Dermis blood vessel endothelial cell (primary cell): ENCODE measurements at regions not wholly inside any gene's neighbourhood (a gene's known extent, or its start where the extent isn't known, plus 50 kb on each side); places are given as distances from the start of the nearest gene placed in this dataset.
A peak's percentile ranks its signal among the peaks of the same experiment; 100 is the strongest.
"Not testable (repeated sequence)": the region's sequence is repeated elsewhere in the genome, so short reads cannot be mapped to it uniquely, and the experiment has no call there.

Experiments used
- DNase-seq: peaks from one replicate; pipeline ENCODE4 v3.0.0; 2010

DNA sequence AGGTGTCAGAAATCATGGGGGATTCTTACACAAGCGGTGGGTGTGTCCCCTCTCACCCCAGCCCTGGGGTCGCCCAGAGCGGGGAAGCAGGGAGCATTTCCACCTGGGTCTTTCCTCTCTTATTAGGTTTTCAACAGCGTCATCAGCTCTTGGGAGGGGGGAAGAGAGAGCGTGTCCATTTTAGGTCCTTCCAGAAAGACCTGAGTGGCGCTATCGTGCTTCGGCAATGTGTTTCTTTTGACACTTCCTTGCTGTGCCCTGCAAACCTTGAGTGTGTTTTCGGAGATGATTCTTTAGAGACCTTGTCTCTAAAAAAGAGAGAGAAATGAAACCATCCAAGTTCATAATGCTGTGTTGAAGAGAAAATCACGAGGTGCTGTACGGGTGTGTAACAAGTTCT is 86.9 kb upstream of the PITRM1 start:
- DNase-seq, result no peak

DNA sequence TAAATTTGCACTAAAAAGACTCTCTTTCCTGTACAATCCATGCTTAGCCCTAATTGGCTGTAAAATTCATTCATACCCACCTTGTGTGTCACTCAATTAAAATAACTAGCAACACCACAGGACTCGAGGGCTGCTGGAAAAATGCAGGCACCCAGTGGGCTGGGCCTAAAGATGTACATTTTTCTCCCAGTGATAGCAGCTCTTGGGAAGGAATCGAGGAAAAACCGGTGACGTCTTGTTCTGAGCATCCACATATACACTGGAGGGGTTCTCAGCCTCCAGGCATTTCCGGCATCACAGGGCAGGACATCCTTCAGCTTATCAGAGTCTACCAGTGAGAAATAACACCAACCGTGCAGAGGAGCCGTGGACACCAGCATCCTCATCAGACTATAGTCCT is 85.8 kb upstream of the PITRM1 start:
- peak; percentile 53 for DNase-seq

DNA sequence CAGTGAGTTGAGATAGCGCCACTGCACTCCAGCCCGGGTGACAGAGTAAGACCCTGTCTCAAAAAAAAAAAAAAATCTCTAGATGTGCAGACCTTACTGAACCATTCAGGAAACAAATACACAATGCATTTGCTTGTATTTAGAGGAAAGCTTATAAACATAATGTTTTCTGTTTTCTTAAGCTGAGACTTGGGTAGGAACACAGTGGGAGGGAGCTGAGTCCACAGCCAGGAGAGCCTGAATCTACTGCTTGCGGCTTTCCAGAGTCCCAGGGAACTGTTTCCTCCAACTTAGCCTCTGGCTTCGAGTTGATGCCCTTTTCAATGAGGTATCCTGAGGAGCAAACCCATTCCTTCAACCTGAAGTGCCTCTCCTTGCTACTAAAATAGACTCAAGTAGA is 83.0 kb upstream of the PITRM1 start:
- no peak for DNase-seq

DNA sequence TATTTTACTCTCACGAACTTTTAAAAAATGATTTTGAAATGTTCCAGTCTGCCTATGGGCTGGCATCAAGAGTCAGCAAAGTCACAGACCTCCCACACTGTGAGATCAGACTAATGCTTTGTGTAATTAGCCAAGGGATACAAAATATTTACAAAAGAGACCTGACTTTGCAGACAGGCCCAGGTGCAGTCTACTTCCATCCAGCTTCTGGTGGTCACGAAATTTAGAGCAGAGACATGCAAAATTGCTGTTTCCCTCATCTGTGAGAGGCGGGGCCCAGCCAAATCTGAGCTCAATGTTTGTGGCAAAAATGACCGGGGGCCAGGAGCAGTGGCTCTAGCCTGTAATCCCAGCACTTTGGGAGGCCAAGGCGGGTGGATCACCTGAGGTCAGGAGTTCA is 82.5 kb upstream of the PITRM1 start:
- no peak for DNase-seq

DNA sequence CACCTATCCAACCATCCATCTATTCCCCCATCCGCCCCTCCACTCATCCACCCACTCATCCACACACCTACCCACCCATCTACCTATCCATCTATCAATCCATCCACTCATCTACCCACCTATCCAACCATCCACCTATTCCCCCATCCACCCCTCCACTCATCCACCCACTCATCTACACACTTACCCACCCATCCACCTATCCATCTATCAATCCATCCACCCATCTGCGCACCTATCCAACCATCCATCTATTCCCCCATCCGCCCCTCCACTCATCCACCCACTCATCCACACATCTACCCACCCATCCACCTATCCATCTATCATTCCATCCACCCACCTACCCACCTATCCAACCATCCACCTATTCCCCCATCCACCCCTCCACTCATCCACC is 81.4 kb upstream of the PITRM1 start:
- DNase-seq, result not testable (repeated sequence)

DNA sequence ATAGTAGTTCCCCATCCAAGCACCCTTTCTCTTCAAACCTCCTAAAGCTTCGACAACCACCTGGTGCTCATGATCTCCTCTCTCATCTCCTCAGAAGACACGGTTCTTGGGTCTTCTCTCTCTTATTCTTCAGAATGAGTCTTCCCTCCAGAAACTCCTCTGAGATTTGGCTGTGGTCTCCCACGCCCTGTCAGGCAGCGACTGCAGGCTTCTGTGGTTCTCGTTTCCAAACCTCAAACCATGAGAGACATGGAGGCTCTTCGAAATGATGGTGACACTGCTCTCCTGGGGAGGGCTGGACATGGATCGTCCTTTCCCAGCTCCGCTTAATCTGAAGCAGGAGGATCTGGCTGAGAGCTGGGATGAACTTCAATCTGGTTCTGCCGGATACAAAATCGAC is 78.6 kb upstream of the PITRM1 start:
- no peak for DNase-seq

DNA sequence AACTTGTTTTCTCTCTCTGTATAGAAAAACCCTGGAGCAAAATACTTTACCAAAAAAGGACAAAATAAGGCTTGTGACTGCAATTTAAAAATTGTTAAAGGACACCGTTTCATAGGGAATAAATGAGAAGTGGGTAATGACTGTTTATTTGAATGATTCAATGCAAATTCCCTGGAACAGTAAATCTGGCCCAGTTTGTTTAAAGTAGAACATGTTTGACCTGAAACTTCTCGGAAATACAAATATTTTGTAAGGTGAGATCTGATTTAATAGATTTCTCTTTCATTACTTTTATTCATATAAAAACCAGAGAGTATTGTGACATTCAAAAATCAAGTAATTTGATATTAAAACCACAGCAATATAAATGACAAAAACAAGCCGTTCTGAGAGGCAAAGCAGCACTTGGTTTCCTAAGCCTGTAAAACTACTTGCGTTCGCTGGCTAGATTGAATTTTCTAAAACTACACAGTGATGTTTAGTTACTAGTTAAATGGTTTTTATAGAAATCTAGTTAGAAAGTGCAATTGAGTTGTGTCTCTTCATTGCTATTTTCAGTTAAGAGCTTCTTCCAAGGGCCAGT is 76.8 kb upstream of the PITRM1 start:
- no peak for DNase-seq

DNA sequence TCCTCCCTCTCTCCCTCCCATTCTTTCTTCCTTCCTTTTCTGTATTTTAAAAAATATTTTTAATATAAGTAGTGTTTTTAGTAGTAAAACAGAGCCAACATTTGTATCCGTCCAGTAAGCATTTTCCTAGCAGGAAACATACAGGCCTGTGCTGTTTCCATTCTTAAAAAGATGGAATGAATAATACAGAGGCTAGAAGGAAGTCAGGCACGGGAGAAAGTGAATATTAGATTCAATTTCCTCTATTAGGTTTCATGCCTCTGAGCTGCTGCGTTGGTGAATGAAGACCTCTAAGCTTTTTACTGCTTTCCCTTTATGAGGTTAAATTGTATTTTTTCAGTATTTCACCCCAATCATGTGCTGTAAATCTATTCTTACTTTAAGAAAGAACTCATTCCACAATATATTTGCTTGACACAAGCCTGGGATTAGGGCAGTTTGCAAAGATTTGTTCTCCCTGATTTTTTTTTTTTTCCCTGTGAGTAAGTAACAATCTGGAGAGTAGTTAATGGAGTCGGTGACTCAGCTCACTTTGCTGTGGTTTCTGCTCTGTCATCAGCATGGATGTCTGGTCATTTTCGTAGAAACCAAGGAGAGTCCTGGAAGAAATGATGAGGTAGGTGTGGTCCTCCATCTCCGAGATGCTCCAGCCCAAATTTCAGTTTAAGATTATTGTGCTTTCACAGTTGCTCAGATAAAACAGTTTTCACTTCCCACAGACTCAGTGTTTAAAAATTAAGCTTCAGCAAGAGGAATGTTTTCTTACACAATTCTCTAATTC is 76.1 kb upstream of the PITRM1 start:
- peak; percentile 83 for DNase-seq

DNA sequence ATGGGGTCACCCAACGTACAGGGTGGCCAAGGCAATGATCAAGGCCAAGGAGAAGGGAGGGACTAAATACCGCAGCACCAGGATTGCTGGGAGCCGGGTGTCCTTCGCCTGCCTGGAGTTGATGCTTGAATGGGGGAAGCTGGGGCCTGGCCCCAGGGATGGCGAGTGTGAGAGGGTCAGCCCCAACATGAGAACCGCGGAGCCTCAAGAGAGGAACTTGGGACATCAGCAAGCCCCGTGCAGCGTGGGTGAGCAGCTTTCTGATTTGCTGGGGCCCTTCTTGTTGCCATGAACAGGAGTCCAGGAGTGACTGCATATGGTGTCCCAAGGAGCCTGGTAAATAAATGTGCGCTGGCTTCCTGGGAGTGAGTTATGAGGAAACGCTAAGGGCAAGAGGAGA is 72.8 kb upstream of the PITRM1 start:
- no peak for DNase-seq

DNA sequence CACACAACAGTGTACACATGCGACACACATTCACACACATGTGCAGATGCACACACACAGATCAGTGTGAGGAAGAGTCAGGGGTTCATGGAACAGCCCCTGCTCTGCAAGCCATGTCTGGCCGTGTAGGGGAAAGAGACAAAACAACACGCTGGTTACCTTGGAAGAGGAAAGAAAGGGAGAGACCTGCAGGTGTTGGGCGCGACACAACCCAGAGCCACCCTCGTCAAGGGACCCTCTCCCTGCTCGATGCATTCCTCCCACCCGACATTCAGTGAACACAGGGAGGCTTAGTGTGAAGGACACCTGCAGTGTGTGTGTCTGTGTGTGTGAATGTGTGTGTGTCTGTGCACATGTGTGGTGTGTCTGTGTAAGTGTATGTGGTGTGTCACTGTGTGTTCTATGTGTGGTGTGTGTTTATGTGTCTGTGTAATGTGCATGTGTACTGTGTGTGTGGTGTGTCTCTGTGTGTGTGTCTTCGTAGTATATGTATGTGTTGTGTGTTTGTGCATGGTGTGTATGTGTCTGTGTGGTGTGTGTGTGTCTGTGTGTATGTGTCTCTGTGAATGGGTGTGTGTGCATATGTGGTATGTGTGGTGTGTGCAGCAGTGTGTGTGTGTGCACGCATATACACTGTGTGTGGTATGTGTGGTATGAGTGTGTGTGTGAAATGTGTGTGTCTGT is 69.5 kb upstream of the PITRM1 start:
- no peak for DNase-seq

DNA sequence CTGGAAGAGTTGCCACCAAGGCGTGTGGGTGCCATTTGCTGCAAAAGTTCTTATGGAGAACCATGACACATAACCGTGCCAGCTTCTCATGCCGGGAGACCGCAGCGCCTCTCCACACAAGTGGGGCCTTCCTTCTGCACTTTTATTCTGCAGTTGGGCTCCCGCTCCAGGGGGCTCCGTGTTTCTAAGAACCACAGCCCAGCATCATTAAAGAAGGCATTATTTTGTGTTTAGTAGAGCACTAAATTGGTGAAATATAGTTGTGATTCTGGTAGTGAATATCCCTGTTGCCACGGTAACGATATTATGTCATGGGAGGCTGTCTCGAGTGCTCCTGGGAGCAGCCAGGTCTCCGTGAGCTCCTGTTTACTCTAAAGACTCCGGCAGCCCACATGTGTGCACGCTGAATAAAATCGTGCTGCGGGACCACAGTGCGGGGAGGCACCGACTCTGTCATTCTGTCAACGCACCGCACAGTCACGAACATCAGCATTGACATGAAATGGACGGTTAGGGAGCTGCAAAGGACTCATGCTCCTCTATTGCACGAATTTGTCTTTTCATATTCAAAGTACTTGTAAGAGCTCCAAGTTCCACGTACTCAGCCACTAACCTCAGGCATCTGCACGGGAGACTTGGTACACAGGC is 68.8 kb upstream of the PITRM1 start:
- no peak for DNase-seq

DNA sequence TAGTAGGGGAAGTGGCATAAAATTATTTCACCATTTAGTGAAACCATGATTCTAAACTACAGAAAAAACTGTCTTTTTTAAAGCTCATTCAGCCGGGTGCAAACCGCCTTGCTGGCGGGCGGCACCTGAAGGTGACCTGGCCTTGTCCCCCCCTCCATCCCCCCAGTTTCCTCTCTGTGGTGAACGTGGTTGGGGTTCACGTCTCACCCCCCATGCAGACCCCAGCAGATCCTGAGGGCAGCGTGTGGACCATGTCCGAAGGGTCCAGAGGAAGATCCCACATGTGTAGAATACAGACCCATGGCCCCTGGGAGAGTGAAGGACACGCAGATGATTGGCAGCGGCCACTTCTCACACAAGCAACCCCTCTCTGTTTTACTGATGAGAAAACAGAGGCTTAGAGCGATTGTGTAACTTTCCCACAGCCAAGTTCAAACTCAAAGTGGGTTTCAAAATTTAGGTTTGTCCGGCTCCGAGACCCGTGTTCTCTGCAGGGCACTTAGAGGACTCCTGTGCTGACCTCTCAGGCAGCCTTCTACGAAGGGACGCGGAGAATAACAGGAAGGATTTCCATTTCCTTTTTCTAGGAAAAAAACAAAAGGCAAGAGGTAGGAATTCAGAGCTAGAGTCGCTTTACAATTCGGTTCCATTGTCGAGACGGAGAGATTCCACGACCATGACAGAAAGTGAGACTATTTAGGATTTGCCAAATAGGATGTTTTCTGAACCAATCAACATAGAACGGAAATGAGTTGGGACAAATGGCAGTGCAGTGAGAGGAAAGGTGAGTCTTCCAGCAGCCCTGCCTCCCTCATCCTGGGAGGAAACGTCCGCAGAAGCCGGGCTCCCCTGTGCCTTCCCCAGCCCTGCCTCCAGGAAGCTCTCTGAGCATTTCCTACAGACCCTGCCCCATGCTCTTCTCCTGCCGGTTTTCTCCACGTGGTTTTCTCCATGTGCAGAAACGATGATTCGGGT is 67.6 kb upstream of the PITRM1 start:
- peak; percentile 83 for DNase-seq

DNA sequence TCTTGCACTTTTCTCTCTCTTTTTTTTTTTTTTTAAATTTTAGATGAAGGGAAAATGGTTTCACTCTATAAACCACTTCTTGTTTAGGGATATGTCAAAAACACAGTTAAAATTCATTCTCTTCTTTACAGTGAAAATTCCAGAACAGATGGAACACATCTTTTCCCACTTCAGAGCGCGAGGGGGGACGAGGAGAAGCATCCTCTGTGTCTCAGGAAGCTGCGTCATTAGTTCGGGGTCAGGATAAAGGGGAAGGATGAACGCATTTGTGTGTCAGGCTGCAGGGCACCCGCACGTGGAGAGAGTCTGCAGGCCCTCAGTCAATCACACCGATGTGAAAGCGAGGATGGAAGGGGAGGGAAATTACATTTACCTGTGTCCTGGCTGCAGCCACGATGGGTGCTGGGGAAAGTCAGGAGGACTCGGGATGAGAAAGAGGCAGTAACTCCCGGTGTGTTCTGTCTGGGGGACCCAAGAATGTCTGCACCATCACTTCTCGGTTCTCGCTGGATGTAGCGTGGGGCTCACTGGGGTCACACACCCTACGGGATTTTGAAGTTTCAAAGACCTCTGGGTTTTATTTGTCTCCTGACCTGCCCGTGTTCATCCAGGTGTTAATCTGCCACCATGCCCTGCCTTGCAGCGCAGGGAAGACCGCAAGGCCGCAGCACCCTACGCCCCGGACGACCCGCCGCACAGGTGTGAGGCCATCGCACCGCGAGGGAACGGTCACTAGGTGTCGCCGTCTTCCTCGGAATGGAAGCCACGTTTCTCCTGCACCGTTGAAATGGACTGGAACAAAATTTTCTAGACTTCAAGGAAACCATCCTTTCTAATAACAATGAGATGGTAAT is 66.7 kb upstream of the PITRM1 start:
- peak; percentile 93 for DNase-seq

DNA sequence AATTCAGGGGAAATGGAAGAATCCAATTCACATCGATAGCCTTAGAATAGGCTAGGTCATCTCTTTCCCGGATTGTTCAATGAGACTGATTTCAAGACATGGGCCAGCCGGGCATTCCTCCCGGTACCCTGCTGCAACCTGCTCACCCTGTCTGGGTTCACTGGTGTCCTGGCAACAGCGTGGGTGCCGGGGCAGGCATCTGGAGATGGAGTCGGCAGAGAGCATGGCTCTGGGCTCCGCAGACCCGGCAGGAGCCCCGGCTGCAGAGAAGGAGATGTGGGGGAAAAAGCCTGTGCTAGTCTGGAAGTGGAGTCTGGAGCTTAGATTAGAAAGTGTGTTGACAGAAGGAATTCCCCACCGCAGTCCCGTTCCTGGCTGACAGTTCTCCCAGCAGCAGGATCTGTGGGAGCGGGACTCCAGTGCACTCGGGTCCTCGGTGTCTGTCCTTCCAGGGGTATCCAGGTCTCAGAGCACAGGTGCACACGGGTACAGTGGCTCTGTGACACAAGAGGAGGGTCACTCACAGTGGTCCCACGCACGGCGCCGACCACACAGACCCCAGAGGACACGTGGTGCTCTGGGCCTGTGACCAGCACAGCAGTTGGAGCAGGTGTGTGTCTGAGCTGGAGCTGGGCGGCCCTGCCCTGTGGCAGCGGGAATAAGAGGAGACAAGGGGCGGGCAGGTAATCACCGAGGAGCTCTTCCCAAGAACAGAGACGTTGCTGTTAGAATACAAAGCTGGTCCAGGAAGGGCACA is 65.7 kb upstream of the PITRM1 start:
- DNase-seq, result no peak

DNA sequence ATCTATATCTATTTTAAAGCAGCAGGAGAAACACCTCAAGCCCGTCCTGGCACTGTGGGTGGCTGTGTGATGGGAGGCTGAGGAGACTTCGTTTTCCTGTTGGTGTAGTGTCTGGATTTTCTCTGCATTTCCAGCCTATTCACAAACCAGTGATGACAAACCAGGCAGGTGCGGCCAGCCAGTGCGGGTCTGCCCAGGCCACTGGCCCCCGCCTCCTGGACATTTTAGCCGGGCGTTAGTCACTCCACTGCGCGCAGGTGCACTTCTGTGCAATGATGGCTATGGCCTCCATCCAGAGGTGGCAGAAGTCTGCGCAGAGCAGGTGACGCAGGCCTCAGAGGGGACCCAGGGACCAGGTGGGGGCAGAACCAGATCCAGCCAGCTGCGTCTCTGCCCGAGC is 64.9 kb upstream of the PITRM1 start:
- no peak for DNase-seq

DNA sequence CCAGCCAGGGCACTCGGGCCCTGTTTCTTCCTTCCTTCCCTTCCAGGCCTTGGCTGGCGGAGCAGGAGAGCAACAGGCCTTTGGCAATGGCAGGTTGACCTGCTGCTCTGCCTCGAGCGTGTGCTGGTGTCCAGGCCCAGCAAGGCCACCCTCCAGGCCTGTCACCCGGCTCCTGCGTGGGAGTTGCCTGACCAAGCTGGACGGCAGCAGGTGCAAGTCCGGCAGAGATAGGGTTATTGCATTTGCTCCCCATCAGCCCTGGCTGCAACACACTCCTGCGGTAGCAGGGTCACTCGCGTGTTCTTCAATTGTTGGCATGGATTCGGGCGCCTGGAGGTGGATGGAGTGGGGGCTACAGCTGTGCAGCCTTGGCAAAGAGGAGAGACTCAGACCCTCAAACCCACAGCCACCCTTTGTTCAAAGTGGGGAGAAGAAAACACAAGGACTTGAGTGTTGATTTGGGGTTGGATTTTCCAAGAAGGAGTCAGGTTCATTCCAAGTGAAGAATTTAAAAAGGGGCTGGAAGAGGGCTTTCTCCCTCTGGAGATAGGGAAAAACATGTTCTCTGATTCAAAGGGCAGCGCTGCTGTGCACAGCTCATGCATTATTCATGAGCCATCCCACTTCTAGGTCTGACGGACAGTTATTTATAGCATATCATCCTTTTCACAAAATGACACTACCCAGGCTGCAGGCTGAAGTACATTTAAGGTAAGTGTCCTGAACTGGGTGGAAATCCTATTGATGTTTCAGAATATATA is 64.2 kb upstream of the PITRM1 start:
- DNase-seq, result no peak

DNA sequence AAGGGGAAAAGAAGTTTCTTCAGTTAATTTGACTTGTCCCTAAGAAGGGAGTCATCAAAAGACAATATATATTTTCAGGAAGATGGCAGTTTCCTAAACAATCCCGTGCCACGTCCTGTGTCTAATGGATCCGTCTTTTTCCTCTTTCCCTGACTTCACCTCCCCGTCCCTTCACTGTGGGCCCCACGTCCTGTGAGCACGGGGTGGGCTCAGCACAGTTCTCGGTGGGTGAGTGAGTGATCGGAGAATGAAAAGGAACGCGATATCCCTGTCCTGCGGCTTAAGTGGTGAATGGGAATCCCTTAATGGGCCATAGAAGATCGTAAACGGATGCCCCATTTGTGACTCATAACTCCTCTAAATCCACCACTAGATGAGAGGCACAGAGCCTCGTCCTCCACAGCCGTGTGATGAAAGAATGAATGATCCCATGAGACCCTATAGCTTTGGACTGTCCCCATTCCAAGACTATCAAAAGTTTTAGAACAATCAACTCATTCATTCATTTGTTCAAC is 63.5 kb upstream of the PITRM1 start:
- DNase-seq, result no peak

DNA sequence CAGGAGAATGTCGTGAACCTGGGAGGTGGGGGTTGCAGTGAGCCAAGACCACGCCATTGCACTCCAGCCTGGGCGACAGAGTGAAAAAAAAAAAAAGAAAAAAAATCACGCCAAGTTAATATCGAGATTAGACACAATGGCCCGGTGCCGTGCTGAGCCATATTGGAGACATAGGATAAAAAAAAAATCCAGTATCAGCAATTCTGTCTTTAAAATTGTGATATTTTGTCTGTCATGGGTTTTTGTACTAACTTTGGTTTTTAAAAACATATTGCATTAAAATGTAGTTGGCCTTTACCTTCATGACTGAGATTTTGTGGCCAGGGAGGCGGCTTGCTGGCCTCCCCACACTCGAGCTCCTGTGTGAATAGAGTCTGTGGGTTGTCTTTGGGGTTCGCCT is 62.8 kb upstream of the PITRM1 start:
- no peak for DNase-seq

DNA sequence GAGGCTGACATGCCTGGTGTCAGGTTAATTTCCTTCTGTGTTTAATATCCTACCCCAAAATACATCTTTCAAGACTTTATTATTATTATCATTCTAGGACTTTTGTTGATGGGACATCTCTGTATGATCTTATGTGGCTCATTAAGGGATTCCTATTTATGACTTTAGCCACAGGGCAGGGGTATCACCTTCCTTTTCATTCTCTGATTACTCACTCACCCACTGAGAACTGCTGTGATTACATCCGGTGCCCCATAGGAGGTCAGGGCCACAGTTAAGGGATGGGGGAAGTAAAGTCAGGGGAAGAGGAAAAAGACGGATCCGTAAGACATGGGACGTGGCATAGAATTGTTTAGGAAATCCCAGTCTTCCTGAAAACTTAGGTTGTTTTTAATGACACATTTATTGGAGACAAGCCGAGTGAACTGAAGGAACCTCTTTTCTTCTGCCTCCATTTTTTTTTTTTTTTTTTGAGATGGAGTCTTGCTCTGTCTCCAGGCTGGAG is 61.0 kb upstream of the PITRM1 start:
- DNase-seq, result peak; percentile 65
